ENCODE measurements at regions not wholly inside any gene's neighbourhood (a gene's known extent, or its start where the extent isn't known, plus 50 kb on each side); places are given as distances from the start of the nearest gene placed in this dataset.

DNA sequence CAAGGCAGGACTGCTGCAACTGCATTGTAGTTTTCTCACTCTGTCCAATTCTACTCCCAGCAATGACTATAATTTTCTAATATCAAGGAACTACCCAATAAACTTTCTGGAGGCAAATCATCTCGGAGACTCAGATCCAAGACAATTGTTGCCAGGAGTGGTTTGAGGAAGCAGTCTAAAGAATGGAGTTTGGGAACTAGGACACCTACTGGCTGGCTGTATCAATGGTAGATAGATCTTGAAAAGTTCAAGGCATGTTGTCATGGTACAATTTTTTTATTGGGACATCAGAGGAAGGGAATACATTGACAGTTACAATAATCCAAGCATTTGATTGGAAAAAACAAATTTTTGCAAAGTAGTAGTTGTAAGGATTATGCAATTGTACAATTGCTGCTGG is 648.3 kb upstream of the SLITRK6 start:
- no peak overlapping the region for H3K4ac ChIP-seq (ENCODE audit: low read depth, low read length)
- no peaks in the 10 kb centered on the region for H4K20me1 ChIP-seq (ENCODE audit: control insufficient read depth, insufficient read depth, insufficient read length)
- no CpG with 5 or more reads among the region's 1 CpG for WGBS (ENCODE audit: extremely low coverage, insufficient read length, low lambda C conversion rate)
- H3K23me2 ChIP-seq (ENCODE audit: insufficient read length, low read depth, low read length, poor library complexity, severe bottlenecking) = no peaks in the 10 kb centered on the region
- TF ChIP-seq CTCF (conservative IDR thresholded peaks at IDR 0.05) = peak; percentile 49
- H3K56ac ChIP-seq (ENCODE audit: insufficient read length, low read depth, low read length) = no peak overlapping the region
- H3K36me3 Mint-ChIP-seq (ENCODE audit: insufficient read depth in 1 of 3, low read depth in 3 of 3) = no peaks in the 10 kb centered on the region; a peak in 1 of 7 replicates
- no peak overlapping the region for H3K27ac Mint-ChIP-seq
- no peak overlapping the region for H2BK120ac ChIP-seq (ENCODE audit: low read depth, low read length, poor library complexity, severe bottlenecking)
- H2BK15ac ChIP-seq (ENCODE audit: low read depth, low read length) = no peak overlapping the region
- H2BK20ac ChIP-seq (ENCODE audit: low read depth, low read length, poor library complexity, severe bottlenecking) = no peak overlapping the region
- H2BK12ac ChIP-seq (ENCODE audit: insufficient read length, low read depth, low read length) = no peak overlapping the region
- no peak overlapping the region for H2AFZ ChIP-seq (ENCODE audit: low read length)
- H3K27me3 ChIP-seq (ENCODE audit: insufficient read depth, low read length) = no peaks in the 10 kb centered on the region
- no peak overlapping the region for H4K91ac ChIP-seq (ENCODE audit: insufficient read length, low read depth, low read length)
- no peak overlapping the region for H3K9ac ChIP-seq (ENCODE audit: extremely low read depth, insufficient read length, low read length)
- no peak overlapping the region for H4K5ac ChIP-seq (ENCODE audit: insufficient read length, low read depth, low read length)
- H3T11ph ChIP-seq (ENCODE audit: low read length) = no peak overlapping the region
- no peaks in the 10 kb centered on the region for H3K9me3 ChIP-seq (ENCODE audit: control insufficient read depth, low read depth, low read length)
- no peaks in the 10 kb centered on the region for H3K79me2 ChIP-seq (ENCODE audit: insufficient read depth, low read length)
- H3K27me3 Mint-ChIP-seq (ENCODE audit: low read depth) = no peaks in the 10 kb centered on the region
- H3K4me1 ChIP-seq (ENCODE audit: insufficient read depth, low read length) = peaks cover 2% of the 10 kb centered on the region; the same call in 1 of the 2 replicates
- H3K79me1 ChIP-seq (ENCODE audit: insufficient read depth, low read depth, low read length, poor library complexity, severe bottlenecking) = no peaks in the 10 kb centered on the region
- H3K4me3 Mint-ChIP-seq = no peak overlapping the region
- no peak overlapping the region for H2BK5ac ChIP-seq (ENCODE audit: insufficient read length, low read length)
- H4K8ac ChIP-seq (replicated peaks; ENCODE audit: insufficient read length, low read depth, low read length) = no peak overlapping the region
- no peak overlapping the region for H3K27ac ChIP-seq (ENCODE audit: insufficient read length, low read depth, low read length)
- H3K4me2 ChIP-seq (ENCODE audit: insufficient read depth, insufficient read length, low read length) = no peak overlapping the region
- H3K9me3 Mint-ChIP-seq = no peaks in the 10 kb centered on the region
- H3K14ac ChIP-seq (ENCODE audit: insufficient read depth, low read length) = no peak overlapping the region
- no peak overlapping the region for H3K18ac ChIP-seq (ENCODE audit: insufficient read length, low read depth, low read length)
- peaks cover 9 to 22% of the 10 kb centered on the region in 2 experiments for H3K4me1 Mint-ChIP-seq
- H2AK5ac ChIP-seq (ENCODE audit: insufficient read length, low read length) = no peak overlapping the region
- H3K23ac ChIP-seq (ENCODE audit: insufficient read length, low read depth, low read length) = no peak overlapping the region
- no peak for DNase-seq

Measured in H9 (cell line).